H9 (cell line): ENCODE measurements at regions not wholly inside any gene's neighbourhood (a gene's known extent, or its start where the extent isn't known, plus 50 kb on each side); places are given as distances from the start of the nearest gene placed in this dataset.

ENCODE experiments used
- DNase-seq: peaks from one replicate; pipeline ENCODE4 v3.0.0-alpha.2; 2017
- H2AFZ ChIP-seq: one replicate; pipeline ENCODE4 v1.6.1; 2013; ENCODE audit warnings: mild to moderate bottlenecking, low read length, control low read depth, moderate library complexity
- H2AK5ac ChIP-seq: 2 replicates; pipeline ENCODE4 v1.6.1; 2013; ENCODE audit warnings: low read length, control low read depth, mixed read lengths; ENCODE audit not compliant: insufficient read length
- H2BK120ac ChIP-seq: one replicate; pipeline ENCODE4 v1.6.1; 2013; ENCODE audit warnings: low read depth, mild to moderate bottlenecking, low read length, control low read depth, inconsistent platforms; ENCODE audit not compliant: poor library complexity, severe bottlenecking
- H2BK12ac ChIP-seq: 2 replicates; pipeline ENCODE4 v1.6.1; 2013; ENCODE audit warnings: low read length, control low read depth, mixed read lengths, low read depth; ENCODE audit not compliant: insufficient read length
- H2BK15ac ChIP-seq: 2 replicates; pipeline ENCODE4 v1.6.1; 2013; ENCODE audit warnings: low read depth, low read length, control low read depth
- H2BK20ac ChIP-seq: one replicate; pipeline ENCODE4 v1.6.1; 2013; ENCODE audit warnings: low read depth, mild to moderate bottlenecking, low read length, control low read depth, inconsistent platforms; ENCODE audit not compliant: poor library complexity, severe bottlenecking
- H2BK5ac ChIP-seq: 2 replicates; pipeline ENCODE4 v1.6.1; 2013; ENCODE audit warnings: low read length, control low read depth, mixed read lengths; ENCODE audit not compliant: insufficient read length
- H3K14ac ChIP-seq: 2 replicates; pipeline ENCODE4 v1.6.1; 2013; ENCODE audit warnings: low read length, control low read depth; ENCODE audit not compliant: insufficient read depth
- H3K18ac ChIP-seq: 2 replicates; pipeline ENCODE4 v1.6.1; 2013; ENCODE audit warnings: low read depth, mild to moderate bottlenecking, mixed read lengths, low read length, control low read depth; ENCODE audit not compliant: insufficient read length
- H3K23ac ChIP-seq: 2 replicates; pipeline ENCODE4 v1.6.1; 2013; ENCODE audit warnings: low read length, control low read depth, mixed read lengths, low read depth; ENCODE audit not compliant: insufficient read length
- H3K23me2 ChIP-seq: 2 replicates; pipeline ENCODE4 v1.6.1; 2013; ENCODE audit warnings: low read depth, mild to moderate bottlenecking, mixed read lengths, low read length, control low read depth; ENCODE audit not compliant: insufficient read length, poor library complexity, severe bottlenecking
- H3K27ac ChIP-seq: 2 replicates; pipeline ENCODE4 v1.5.1; 2013; ENCODE audit warnings: low read length, control low read depth, mixed read lengths, low read depth; ENCODE audit not compliant: insufficient read length
- H3K27me3 ChIP-seq: 2 replicates; pipeline ENCODE4 v1.6.1; 2013; ENCODE audit warnings: low read length, control low read depth, inconsistent platforms; ENCODE audit not compliant: insufficient read depth
- H3K4ac ChIP-seq: 2 replicates; pipeline ENCODE4 v1.6.1; 2013; ENCODE audit warnings: low read depth, mild to moderate bottlenecking, control low read depth, inconsistent platforms, low read length, moderate library complexity
- H3K4me1 ChIP-seq: 2 replicates; pipeline ENCODE4 v1.6.1; 2013; ENCODE audit warnings: low read length, control low read depth, inconsistent platforms; ENCODE audit not compliant: insufficient read depth
- H3K4me2 ChIP-seq: 2 replicates; pipeline ENCODE4 v1.6.1; 2013; ENCODE audit warnings: low read length, control low read depth, mixed read lengths; ENCODE audit not compliant: insufficient read length, insufficient read depth
- H3K56ac ChIP-seq: 2 replicates; pipeline ENCODE4 v1.6.1; 2013; ENCODE audit warnings: low read depth, mild to moderate bottlenecking, mixed read lengths, low read length, control low read depth; ENCODE audit not compliant: insufficient read length
- H3K79me1 ChIP-seq: 2 replicates; pipeline ENCODE4 v1.6.1; 2013; ENCODE audit warnings: low read depth, mild to moderate bottlenecking, moderate library complexity, low read length, control low read depth, inconsistent platforms; ENCODE audit not compliant: insufficient read depth, poor library complexity, severe bottlenecking
- H3K79me2 ChIP-seq: 2 replicates; pipeline ENCODE4 v1.6.1; 2013; ENCODE audit warnings: low read length, control low read depth, inconsistent platforms; ENCODE audit not compliant: insufficient read depth
- H3K9ac ChIP-seq: 2 replicates; pipeline ENCODE4 v1.6.1; 2013; ENCODE audit warnings: low read length, control low read depth, mixed read lengths; ENCODE audit not compliant: insufficient read length; ENCODE audit errors: extremely low read depth
- H3K9me3 ChIP-seq: one replicate; pipeline ENCODE4 v1.6.1; 2013; ENCODE audit warnings: low read depth, low read length, inconsistent platforms; ENCODE audit not compliant: control insufficient read depth
- H3T11ph ChIP-seq: one replicate; pipeline ENCODE4 v1.6.1; 2013; ENCODE audit warnings: mild to moderate bottlenecking, low read length, control low read depth, inconsistent platforms
- H4K20me1 ChIP-seq: one replicate; pipeline ENCODE4 v1.6.1; 2013; ENCODE audit not compliant: control insufficient read depth, insufficient read length, insufficient read depth
- H4K5ac ChIP-seq: 2 replicates; pipeline ENCODE4 v1.6.1; 2013; ENCODE audit warnings: low read depth, mild to moderate bottlenecking, mixed read lengths, low read length, control low read depth; ENCODE audit not compliant: insufficient read length
- H4K8ac ChIP-seq: replicated peaks from 2 replicates; pipeline ENCODE4 v1.6.1; 2013; ENCODE audit warnings: low read length, control low read depth, mixed read lengths, low read depth; ENCODE audit not compliant: insufficient read length
- H4K91ac ChIP-seq: 2 replicates; pipeline ENCODE4 v1.6.1; 2013; ENCODE audit warnings: low read depth, mild to moderate bottlenecking, moderate library complexity, mixed read lengths, low read length, control low read depth; ENCODE audit not compliant: insufficient read length
- H3K27ac Mint-ChIP-seq, 3 experiments: 2 replicates in 2 of 3; 3 replicates in 1 of 3; pipeline ENCODE4 v1.8.0; 2020 to 2021; ENCODE audit warnings: mixed read lengths in 3 of 3, mild to moderate bottlenecking in 1 of 3, moderate library complexity in 1 of 3
- H3K27me3 Mint-ChIP-seq: 2 replicates; pipeline ENCODE4 v1.8.0; 2021; ENCODE audit warnings: low read depth, mild to moderate bottlenecking, moderate library complexity, mixed read lengths
- H3K36me3 Mint-ChIP-seq, 3 experiments: 2 replicates in 2 of 3; 3 replicates in 1 of 3; pipeline ENCODE4 v1.8.0; 2020 to 2021; ENCODE audit warnings: low read depth in 3 of 3, mixed read lengths in 3 of 3; ENCODE audit not compliant: insufficient read depth in 1 of 3
- H3K4me1 Mint-ChIP-seq, 2 experiments: 2 replicates each; pipeline ENCODE4 v1.8.0; 2020; ENCODE audit warnings: mixed read lengths in 2 of 2
- H3K4me3 Mint-ChIP-seq, 2 experiments: 2 replicates in 1 of 2; 3 replicates in 1 of 2; pipeline ENCODE4 v1.8.0; 2020 to 2021; ENCODE audit warnings: mild to moderate bottlenecking in 2 of 2, mixed read lengths in 2 of 2, moderate library complexity in 1 of 2
- H3K9me3 Mint-ChIP-seq, 2 experiments: 2 replicates in 1 of 2; 3 replicates in 1 of 2; pipeline ENCODE4 v1.8.0; 2020; ENCODE audit warnings: mild to moderate bottlenecking in 2 of 2, mixed read lengths in 2 of 2, moderate library complexity in 1 of 2
- CTCF ChIP-seq: fragments of 200-600 bp; sonication (generic); conservative IDR thresholded peaks from 3 replicates; pipeline ENCODE4 v1.8.0; 2021; ENCODE audit warnings: antibody characterized with exemption, mild to moderate bottlenecking
- WGBS: extraction: QIAGEN DNeasy Blood & Tissue Kit; methylation state at CpG from one replicate; pipeline ENCODE4 v1.1.7; 2013; ENCODE audit warnings: missing lambda C conversion rate, low lambda C conversion rate, mixed read lengths; ENCODE audit not compliant: insufficient read length; ENCODE audit errors: extremely low coverage; 5-methylcytosine and 5-hydroxymethylcytosine counted together

- no peak overlapping the region; a peak in 1 of 7 replicates for H3K27ac Mint-ChIP-seq
These were observed 129.4 kb upstream of the NAA20 start for GRCh38 chr20:19887556-19888268.

More at GRCh38 chr20:19887556-19888268, 129.4 kb upstream of the NAA20 start:
- H2BK20ac ChIP-seq = no peak overlapping the region
- H2BK12ac ChIP-seq = no peak overlapping the region
- H3K23me2 ChIP-seq = peaks cover 4% of the 10 kb centered on the region
- H3K79me2 ChIP-seq = no peaks in the 10 kb centered on the region
- Mint-ChIP-seq H3K27me3 (no peaks in the 10 kb centered on the region), H3K4me3 (no peak overlapping the region), H3K36me3 (no peaks in the 10 kb centered on the region), H3K4me1 (peaks cover 0 to 3% of the 10 kb centered on the region in 2 experiments; a peak in 3 of 4 replicates), H3K9me3 (no peaks in the 10 kb centered on the region)
- H2BK15ac ChIP-seq = no peak overlapping the region
- H3K4ac ChIP-seq = no peak overlapping the region
- H3K27me3 ChIP-seq = no peaks in the 10 kb centered on the region
- no peak overlapping the region for H3T11ph ChIP-seq
- H3K4me2 ChIP-seq = no peak overlapping the region
- no peak overlapping the region for H4K8ac ChIP-seq
- no peaks in the 10 kb centered on the region for H4K20me1 ChIP-seq
- H3K14ac ChIP-seq = no peak overlapping the region
- DNase-seq = no peak
- no peak for TF ChIP-seq CTCF
- H2AK5ac ChIP-seq = no peak overlapping the region
- no peaks in the 10 kb centered on the region; the same call in 1 of the 2 replicates for H3K4me1 ChIP-seq
- no peak overlapping the region for H3K56ac ChIP-seq
- H2AFZ ChIP-seq = no peak overlapping the region
- H2BK5ac ChIP-seq = no peak overlapping the region
- H2BK120ac ChIP-seq = no peak overlapping the region
- WGBS = no CpG with 5 or more reads among the region's 7 CpGs
- no peak overlapping the region for H3K18ac ChIP-seq
- H4K5ac ChIP-seq = no peak overlapping the region
- no peaks in the 10 kb centered on the region for H3K9me3 ChIP-seq
- H3K27ac ChIP-seq = no peak overlapping the region
- no peak overlapping the region for H3K23ac ChIP-seq
- H3K9ac ChIP-seq = no peak overlapping the region
- no peaks in the 10 kb centered on the region for H3K79me1 ChIP-seq
- no peak overlapping the region for H4K91ac ChIP-seq
